ENCODE measurements at regions not wholly inside any gene's neighbourhood (a gene's known extent, or its start where the extent isn't known, plus 50 kb on each side); places are given as distances from the start of the nearest gene placed in this dataset.

- CTCF ChIA-PET, result interaction anchor here (0.6 to 2.8 kb wide), 11 partner anchors 8 to 721 kb away, joined by 3 to 24 read pairs (median 3); no protein-coding TSS in a partner anchor
- POLR2A ChIA-PET, result no interaction called here
These were observed 125.3 kb upstream of the BMAL1 start for GRCh38 chr11:13152264-13152663.

More at GRCh38 chr11:13152264-13152663, 125.3 kb upstream of the BMAL1 start:
- H3K4me3 ChIP-seq (ENCODE audit: low read depth, low read length), result no peak overlapping the region
- H3K36me3 ChIP-seq (ENCODE audit: control insufficient read depth in 2 of 2, insufficient read depth in 1 of 2, low read length in 2 of 2), result no peaks in the 10 kb centered on the region
- no peak for TF ChIP-seq ZFP37 (tag by site-specific recombination; IDR thresholded peaks at IDR 0.05)
- no peak for TF ChIP-seq PRDM2 (tag by site-specific recombination; IDR thresholded peaks at IDR 0.05; ENCODE audit: borderline replicate concordance)
- no peak for TF ChIP-seq ZNF16 (tag by site-specific recombination; IDR thresholded peaks at IDR 0.05; ENCODE audit: low read depth)
- TF ChIP-seq ZNF658 (tag by site-specific recombination; IDR thresholded peaks at IDR 0.05), result no peak
- no peak for TF ChIP-seq ZNF280C (tag by site-specific recombination; IDR thresholded peaks at IDR 0.05)
- TF ChIP-seq ELK4 (IDR thresholded peaks at IDR 0.05; ENCODE audit: borderline replicate concordance, low read depth, low read length), result no peak
- no peak for TF ChIP-seq ZNF433 (tag by site-specific recombination; IDR thresholded peaks at IDR 0.05; ENCODE audit: low read depth)
- H3K9me3 ChIP-seq (ENCODE audit: control insufficient read depth, insufficient read depth, low read depth, low read length), result no peaks in the 10 kb centered on the region
- no peak overlapping the region for H3K27ac ChIP-seq (ENCODE audit: extremely low read depth, low read depth, low read length)
- no peaks in the 10 kb centered on the region for H3K4me1 ChIP-seq (ENCODE audit: control insufficient read depth, insufficient read depth, low read length)

All from HEK293 (cell line).